Endometrium (tissue), 2 donors: ENCODE measurements at regions not wholly inside any gene's neighbourhood (a gene's known extent, or its start where the extent isn't known, plus 50 kb on each side); places are given as distances from the start of the nearest gene placed in this dataset.

Experiments
- FAIRE-seq: peaks from 2 replicates; lab custom pipeline; 2012; peaks lifted over from hg19 to GRCh38; lab: Jason Lieb, UNC
- donor health status: control.
- donor health status: control.

DNA sequence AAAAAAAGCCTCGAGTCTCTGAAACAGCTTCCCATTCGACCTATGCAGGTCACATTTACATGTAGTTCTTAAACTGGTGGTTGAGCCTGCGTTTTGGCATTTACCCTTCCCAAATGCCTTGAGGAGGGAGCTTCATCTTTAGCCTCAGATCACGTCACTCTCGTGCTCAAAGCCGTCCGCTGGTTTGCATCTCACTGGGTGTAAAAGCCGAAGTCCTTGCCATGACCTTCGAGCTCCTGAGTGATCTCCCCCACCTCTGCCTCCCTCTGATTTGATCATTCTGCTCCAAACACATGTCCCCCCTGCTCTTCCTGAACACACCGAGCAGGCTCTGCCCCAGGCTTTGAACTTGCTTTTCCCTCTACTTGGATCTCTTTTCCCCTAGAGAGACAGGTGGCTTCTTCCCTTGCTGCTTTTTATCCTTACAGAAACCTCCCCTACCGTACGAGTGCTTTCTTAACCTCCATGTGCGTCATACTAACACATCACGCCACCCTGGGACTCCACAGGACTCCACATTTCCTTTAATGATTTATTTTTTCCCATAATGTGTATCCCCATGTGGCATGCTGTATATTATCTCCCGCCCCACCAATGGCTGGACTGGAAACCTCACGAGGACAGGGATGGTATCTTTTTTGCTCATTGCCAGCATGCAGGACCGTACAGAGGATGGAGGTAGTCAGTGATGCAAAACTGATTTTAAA lies 610.7 kb downstream of the VRK1 start:
- FAIRE-seq: no peak

DNA sequence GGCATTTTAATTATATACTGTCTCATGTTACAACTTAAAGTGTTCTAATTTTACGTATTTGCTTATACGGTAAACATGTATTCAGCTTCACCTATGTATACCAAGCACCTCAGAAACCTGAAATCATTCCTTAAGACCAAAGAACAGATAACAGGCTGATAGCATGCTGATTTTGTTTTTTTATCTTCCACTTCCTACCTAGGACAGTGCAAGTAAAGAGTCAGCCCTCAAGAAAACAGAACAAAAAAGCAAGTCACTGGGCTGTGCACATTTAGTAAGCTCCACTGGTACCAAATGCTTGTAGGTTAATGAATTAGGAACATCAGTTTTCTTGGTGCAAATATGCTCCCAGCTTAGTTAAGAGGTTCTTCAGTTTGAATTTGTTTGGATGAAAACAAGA lies 611.3 kb downstream of the VRK1 start:
- no peak for FAIRE-seq

DNA sequence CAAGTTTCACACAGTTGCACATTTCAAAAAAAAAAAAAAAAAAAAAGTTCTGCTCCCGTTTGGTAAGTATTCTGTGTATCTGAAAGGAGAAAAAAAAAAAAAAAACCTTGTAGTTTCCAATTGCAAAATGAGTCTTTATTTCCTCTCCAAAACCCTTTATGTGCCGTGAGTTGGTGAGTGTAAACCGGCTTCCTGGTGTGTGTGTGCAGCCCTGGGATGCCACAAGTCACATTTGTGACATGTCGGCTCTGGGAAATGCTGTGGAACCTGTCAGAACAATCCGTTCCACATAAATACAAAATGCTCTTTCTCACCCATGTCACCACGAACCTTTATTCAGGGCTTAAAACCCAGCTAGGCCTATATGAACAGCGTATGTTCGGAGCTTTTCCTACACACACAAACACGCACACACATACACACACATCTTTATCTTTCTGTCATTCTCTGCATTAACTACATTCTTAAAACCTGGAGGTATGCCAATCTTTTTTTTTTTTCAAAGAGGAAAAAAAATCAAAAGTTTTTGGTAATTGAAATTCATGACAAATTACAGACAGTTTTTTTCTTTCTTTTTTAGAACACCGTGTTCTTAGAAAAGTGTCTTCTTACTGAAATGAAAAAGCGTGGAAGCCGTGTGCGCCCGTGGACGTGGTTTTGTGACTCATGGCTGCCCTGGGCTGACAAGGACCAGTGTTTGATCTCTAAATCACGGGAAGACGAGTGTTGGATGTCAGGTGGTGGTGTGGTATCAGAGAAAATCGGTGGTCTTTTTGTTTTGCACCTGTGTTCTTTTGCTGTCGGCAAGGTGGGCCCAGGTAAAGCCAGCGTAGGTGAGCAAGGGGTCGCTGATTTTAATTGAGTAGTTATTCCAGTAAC lies 612.0 kb downstream of the VRK1 start:
- no peak for FAIRE-seq

DNA sequence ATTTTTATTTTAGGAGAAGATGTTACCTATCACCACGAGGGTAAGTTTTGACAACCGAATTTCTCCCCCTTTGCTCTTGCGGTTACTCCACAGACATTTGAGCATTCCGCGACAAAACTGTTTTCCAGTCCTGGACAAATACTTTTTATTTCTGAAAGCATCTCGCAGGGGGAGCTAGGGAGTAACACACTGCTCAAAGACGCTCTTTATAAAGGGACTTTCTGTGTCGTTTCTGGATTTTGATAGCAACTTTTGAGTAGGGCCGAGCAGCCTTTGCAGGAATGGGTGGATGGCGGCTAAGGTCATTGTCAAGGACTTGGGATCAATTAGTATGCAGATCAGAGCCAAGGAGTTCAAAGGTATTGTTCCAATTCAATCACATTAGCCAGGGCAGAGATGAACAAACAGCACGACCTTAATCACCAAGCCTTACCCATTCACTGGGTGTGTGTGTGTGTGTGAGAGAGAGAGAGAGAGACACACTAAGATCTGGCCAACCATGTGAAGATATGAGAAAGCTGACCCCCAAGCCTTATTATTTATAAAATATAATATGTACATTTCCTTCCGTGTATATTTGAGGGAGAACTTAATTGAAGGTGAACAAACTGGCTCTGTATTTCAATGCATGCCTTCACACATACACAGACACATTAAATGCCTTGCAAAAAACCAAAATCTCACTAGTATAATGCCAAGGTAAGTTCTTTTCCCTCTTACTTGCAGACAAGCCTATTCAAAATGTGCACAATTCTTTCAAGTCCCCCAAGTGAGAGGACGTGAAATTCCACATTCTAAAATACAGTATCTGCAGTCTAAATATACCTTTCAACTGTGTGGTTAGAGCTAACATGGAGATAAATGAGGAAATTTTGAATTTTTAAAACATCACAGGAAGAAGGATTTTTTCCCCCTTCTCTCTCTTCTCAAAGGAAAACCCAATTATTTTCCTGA lies 613.8 kb downstream of the VRK1 start:
- FAIRE-seq: no peak

DNA sequence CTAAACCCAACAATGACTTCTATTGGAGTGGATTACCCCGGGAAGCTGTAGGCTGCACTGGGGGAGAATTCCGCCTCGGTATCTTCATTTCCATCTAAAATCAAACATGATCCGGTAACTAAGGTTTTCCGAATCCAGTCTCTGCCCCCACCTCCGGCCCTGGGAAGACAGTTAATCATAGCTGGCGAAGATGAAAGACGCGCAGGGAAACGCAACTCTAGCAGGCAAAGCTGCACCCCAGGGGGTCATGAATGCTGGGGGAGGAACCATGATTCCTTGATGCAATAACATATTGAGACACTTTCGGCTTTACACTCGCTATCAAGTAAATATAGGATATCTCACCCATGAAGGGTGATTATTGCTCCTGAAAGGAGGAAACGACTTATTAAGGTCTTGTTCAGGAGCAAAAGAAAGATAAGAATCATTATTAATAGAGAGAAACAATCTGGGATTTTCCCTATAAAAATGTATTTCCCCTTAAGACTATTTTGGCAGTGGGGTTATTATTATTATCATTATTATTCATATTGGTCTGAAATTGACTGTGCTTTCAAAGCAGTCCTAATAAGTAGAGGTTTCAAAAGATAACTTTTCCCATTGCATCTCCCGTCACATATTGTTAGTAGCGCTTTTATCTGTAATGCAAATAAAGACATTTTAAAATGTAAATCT lies 614.9 kb downstream of the VRK1 start:
- no peak for FAIRE-seq

DNA sequence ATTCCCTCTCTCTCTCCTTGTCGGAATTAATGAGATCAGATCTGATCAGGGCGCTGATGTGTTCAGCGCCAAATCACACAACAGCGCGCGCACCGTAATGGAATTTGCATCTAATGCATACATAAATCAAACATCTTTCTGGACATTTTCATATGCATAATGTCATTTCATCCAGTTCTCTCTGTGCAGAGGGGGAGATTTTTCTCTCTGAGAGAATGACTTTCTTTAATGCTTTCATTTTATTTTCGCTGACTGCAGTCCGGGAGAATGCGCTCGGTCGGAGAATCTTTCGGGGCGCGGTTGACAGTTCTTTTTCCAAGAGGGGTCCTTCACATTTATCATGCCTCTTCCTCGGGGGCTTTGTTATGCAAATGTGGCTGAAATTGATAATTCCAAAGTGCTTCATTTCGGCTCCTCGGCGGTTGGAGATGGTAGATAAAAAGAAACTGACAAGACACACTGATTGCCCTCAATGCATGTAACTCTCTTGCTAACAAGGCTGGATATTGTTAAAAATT lies 615.9 kb downstream of the VRK1 start:
- no peak for FAIRE-seq

DNA sequence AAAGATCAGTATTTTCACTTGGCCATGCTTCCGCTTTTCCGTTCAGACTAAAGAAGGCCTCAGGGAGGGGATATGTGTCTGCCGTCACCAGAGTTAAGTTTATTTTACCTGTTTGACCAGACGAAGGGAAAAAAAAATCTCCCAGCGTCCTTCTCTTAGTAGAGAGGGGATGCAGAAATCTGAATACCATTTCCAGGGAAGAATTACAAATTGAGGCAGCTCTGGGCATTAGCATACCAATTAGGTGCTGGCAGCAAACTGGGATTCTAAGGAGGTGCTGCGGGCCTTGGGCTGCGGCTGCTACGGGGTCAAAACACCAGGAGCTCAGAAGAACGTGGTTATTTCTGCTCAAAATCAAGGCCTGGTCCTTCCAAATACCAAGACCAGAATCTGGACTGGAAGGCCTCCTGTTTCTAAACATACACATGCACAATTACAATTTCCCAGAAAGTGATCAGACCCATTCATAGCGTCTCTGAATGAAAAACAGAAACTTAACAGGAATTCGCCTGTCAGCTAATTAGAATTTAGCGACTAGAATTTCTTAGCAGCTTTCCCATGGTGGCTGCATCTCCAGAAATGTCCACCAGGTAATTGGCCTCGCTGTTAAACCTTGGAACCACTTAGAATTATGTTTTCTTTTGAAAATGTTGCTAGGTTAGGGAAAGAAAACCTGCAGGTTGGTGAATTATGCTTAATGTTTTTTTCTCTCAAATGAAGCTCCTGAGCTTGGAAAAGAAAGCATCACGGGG lies 617.0 kb downstream of the VRK1 start:
- FAIRE-seq: no peak

DNA sequence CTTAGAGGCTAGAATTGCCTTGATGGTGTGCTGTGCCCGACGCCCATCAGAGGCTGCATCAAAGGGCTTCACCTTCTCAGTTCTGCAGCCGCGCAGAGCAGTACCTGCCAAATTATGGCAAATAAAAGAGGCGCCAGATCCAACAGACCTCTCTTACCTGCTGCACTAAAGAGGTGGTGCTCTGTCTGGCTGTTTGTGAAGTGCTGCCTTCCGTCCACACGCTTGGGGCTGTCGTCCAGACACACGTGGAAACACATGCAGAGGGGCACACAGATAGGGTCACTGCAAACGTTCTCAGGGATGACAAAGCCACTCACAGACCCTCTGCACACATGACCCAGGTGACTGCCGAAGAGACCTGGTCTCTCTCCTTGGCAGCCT lies 617.5 kb downstream of the VRK1 start:
- no peak for FAIRE-seq

DNA sequence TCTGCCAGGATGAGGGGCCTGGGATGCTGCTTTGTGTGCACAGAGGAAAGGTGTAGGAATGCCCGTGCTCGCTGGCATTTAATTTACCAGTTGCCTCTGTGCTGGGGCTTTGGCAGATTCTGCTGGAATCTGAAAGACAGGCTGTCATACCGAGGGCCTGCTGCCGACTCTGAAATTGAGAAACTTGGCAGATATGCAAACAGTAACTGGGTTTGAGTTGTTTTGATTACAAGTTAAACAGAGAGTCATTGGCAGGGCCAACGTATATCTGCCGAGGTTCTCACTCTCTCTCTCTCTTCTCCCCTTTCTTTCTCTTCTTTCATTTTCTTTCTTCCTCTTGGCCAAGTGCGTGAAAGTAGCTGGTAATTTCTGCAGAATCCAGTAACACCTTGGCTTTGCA lies 618.7 kb downstream of the VRK1 start:
- FAIRE-seq: no peak

DNA sequence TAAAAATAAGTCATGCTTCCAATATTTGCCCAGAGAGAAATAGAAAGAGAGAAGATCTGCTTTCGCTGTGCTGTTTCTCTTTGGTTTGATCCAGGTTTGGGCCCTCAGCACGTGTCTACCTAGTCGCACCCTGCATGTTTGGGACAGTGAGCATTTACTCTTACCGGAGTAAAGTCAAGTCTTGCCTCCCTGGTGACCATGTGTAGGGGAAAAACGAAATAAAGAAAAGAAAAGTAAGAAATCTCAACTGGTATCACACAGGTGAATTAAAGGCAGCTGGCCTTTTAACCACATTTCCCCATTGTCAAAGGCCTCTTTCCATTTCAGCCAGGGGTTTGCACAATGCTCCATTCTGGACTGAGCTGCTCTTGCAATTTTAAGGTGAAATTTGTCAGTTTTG lies 619.4 kb downstream of the VRK1 start:
- FAIRE-seq: no peak

DNA sequence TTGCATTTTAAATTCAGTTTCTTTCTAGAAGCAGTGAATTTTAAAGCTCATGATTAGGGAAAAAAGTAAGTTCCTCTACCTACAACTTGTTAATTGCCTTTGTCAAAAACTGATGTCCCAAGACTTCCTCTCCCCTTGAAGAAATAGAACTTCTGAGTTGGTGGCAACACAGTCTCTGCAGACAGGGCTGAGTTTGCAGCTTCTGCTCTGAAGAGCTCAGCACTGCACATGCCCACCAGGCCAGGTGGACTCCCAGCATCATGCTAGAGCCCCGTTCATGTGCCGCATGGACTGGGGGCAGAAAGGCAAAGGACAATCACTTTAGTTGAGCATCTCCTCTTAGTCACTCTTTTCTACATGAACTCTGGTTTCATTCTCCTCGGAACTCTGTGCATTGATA lies 620.1 kb downstream of the VRK1 start:
- no peak for FAIRE-seq

DNA sequence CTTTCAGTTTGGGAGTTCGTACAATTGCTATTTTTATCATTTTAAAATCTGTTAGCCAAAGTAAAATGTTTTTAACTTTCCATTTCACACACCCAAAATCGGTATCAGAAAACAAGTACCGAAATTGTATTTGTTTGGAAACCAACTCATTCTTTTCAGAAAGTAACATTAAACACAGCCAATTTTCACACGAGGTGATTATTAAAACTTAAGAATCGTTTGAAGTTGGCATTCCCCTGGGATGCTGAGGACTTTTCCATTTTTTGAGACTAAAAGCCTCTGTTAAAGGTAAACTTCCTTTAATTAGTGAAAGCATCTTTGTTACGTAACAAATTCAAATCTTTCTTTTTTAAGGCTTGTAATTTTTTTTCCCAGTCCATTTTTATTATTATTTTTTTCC lies 623.0 kb downstream of the VRK1 start:
- no peak for FAIRE-seq

DNA sequence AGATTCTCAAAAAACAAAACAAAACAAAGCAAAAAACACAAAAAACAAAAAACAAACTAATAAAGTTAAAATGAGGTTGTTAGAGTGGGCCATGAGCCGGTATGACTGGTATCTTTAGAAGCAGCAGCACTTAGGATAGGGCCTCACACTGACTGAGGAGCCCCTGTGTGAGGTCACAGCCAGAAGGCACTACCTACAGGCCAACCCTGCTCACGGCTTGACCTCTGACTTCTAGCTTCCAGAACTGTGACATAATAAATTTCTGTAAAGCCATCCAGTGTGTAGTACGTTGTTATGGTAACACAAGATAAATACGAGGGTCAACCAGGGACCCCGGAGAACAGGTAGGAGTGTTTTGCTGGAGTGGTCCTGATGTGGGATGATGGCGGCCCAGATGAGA lies 629.6 kb downstream of the VRK1 start:
- FAIRE-seq: no peak

DNA sequence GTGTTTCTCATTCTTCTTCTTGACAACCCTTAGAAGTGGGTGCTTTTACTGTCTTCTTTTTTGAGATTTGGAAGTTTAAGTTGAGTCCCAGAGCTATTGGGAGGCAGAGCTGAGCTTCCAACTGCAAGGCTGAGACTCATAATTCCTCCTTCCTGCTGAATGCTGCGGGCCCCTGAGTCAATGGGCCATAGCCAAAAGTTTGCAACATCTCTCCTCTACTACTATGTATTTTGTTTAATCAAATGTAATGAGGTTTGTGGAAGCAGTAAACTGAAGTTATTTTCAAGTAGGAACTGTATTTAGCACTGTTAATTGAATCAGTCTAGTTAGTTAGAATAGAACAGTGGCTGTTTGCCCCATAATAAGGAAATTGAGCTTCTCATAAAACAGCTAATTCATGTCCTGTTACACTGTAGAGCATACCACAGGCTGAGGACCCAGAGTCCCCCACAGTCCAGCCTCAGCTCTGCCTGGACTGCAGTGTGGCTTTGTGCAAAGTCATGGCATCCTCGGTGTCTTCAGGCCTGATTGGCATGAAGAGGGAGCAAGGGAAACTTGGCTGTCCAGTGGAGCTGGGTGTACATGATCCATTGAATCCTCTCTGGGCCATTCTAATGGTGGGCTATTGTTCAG lies 631.7 kb downstream of the VRK1 start:
- no peak for FAIRE-seq

DNA sequence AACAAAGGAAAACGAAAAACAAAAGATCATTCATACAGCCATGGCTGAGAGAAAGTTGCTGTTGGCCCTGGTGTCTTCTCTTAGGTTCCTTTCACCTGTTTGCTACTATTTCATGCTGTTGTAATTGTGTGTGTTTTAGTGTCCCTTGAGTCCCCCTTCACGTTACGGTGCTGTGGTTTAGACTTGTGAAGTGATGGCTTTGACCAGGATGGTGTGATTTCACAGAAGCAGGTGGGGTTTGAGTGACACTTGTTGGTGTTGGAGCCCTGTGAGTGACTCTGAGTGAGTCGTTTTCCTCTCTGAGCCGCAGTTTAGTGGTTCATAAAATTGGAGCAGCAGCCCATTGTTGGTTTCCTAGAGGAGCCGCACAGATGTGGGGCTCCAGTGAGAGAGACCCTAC lies 635.4 kb downstream of the VRK1 start:
- no peak for FAIRE-seq

DNA sequence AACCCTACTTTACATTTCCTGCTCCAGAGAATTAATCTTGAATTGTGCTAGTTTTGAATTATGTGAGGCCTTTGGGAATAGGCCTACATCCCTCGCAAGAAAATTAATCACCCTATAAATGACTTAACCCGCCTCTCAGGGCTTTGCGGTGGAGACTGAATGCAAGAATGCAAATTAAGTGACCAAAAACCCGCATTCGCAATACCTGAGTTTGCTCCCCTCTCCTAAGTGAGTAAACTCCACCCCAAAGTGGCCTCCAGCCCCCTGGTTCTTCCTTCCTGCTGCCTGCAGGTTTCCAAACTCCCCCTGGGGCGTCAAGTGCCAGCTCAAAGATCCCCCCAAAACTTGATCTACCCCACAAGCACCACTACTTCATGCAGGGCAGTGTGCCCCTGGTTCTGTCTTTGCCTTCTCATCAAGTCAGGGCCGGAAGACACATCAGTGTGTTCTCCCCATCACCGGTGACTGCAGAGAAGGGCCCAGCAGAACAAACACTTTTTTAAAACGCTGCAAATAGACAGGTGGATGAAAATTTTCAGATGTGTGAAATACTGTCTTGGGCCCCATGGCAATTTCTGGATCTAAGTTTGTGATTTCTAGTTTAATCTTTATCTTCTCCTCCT lies 644.7 kb downstream of the VRK1 start:
- no peak for FAIRE-seq

DNA sequence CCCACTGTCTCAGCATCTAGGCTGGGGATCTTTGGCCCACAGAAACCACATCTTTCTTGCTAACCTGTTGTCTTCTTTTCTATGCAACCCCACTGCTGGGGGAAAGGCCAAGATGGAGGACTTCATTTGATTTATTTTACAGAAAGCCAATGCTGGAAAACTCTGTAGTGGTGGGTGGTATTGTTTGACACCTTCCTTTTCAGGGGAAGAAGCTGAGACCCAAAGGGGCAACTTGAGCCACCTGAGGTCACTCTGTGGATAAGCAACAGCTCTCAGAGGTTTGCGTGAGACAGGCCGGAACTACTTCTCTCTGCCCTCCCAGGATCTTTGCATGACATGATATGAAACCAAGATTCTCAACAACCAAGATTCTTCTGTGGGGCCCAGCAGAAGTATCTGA lies 645.2 kb downstream of the VRK1 start:
- no peak for FAIRE-seq

DNA sequence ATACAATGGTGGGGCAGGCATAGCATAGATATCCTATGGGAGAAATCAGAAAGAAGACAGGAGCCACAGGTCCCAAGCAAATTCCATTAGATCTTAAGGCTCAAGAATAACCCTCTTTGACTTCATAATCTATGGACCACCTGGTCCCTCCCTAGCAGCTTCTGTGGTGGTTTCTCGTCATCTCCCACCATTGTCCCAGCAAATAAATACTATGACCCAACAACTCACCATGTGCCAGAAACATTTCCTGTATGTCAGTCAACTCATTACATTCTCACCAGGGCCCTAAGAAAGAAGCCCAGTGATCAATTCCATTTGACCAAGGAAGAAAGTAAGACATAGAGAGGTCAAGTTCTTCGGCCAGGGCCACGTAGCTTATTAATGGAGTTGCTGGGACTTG lies 646.2 kb downstream of the VRK1 start:
- no peak for FAIRE-seq

DNA sequence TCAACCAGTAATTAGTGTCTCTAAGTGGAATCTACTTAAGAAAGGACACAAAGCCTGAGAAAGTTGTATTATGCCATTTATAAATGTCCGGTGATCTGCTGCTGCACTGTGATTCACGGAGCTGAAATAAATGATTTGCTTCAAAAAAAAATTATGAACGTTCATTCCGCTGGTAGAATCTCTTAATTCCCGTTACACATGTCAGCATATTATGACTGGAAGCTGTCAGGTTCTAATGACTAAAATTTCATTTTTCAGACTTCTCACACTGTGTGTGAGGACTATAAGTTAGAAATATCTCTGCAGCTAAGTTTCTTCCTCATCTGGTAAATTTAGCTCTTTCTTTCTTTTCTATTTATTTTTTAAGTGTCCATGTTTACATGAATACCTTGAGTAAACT lies 647.1 kb downstream of the VRK1 start:
- FAIRE-seq: no peak

DNA sequence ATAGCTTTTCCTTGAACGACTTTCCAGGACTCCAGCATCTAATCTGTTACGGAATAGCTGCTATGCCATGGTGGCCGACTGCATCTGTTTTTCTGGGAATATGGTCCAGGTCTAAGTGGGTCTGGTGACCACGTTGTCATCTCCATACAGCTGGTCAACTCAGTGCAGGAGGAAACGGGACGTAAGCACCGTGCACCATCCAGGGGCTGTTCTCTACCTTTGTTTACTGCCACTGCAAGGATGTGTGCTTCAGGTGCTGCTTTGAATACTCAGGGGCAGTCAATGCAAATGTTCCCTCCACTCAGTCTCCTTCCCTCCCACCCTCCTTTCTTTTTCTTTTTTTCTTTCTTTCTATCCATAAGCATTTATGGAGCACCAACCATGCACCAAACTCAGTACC lies 648.2 kb downstream of the VRK1 start:
- FAIRE-seq: no peak
